ENCODE measurements at regions not wholly inside any gene's neighbourhood (a gene's known extent, or its start where the extent isn't known, plus 50 kb on each side); places are given as distances from the start of the nearest gene placed in this dataset.

DNA sequence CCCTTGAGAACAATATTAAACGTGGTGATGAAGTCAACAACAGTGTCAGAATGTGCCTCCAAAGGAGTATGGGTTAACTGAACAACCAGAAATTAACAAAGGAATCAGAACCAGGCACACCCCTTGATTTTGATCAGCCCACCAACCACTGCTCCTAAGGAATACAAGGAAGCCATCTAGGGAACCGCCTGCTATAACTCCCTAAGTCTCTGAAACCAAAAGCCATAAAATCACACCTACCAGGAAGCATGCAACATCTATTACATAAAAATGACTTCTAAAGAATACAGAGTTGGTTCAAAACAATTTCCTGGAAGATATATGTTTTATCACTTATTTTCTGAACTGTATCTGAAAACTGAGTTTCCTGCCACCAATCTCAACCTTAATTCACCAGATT, 360.0 kb downstream of the EPHA4 start:
- no peaks in the 10 kb centered on the region for H3K9me3 Mint-ChIP-seq
- no peak for TF ChIP-seq NFATC4 (CRISPR knock-in tag; IDR thresholded peaks at IDR 0.05)
- CTCF ChIA-PET = interaction anchor here (0.6 kb wide), 1 partner anchor 1525 kb away, joined by 3 read pairs; no protein-coding TSS in a partner anchor
- ATAC-seq (no peak), DNase-seq (ENCODE audit: low spot score) (no peak)
- POLR2A ChIA-PET = no interaction called here
- H3K27ac Mint-ChIP-seq = no peak overlapping the region
- H3K4me1 Mint-ChIP-seq = peaks cover 11% of the 10 kb centered on the region
- H3K4me3 Mint-ChIP-seq = no peak overlapping the region
- no peaks in the 10 kb centered on the region for H3K27me3 Mint-ChIP-seq (ENCODE audit: low read depth)
- H3K36me3 Mint-ChIP-seq = no peaks in the 10 kb centered on the region

- POLR2A ChIA-PET = no interaction called here
These were observed 356.6 kb downstream of the EPHA4 start for GRCh38 chr2:221215487-221215886.

GRCh38 chr2:221216636-221217035, 355.5 kb downstream of the EPHA4 start:
- no peak for ATAC-seq
- Mint-ChIP-seq H3K4me1 (peaks cover 11% of the 10 kb centered on the region), H3K36me3 (peaks cover 10% of the 10 kb centered on the region; the same call in 1 of the 2 replicates), H3K27ac (no peak overlapping the region), H3K27me3 (ENCODE audit: low read depth) (no peaks in the 10 kb centered on the region), H3K4me3 (no peak overlapping the region), H3K9me3 (peaks cover 13% of the 10 kb centered on the region)
- POLR2A ChIA-PET = no interaction called here
- no peak for DNase-seq (ENCODE audit: low spot score)
- CTCF ChIA-PET = no interaction called here
- TF ChIP-seq FOXK1 (CRISPR knock-in tag; IDR thresholded peaks at IDR 0.05) (no peak), ZNF281 (CRISPR knock-in tag; IDR thresholded peaks at IDR 0.05) (no peak), GRHL2 (CRISPR knock-in tag; IDR thresholded peaks at IDR 0.05; ENCODE audit: insufficient replicate concordance, severe bottlenecking) (no peak), NFE2L1 (CRISPR knock-in tag; IDR thresholded peaks at IDR 0.05) (no peak), STAT6 (CRISPR knock-in tag; conservative IDR thresholded peaks at IDR 0.05; ENCODE audit: low read depth) (no peak), ATF6 (CRISPR knock-in tag; IDR thresholded peaks at IDR 0.05) (no peak), CREB1 (CRISPR knock-in tag; IDR thresholded peaks at IDR 0.05) (no peak), EMX1 (CRISPR knock-in tag; IDR thresholded peaks at IDR 0.05) (no peak), ZNF416 (CRISPR knock-in tag; IDR thresholded peaks at IDR 0.05) (no peak), ZNF121 (CRISPR knock-in tag; IDR thresholded peaks at IDR 0.05) (no peak), NR3C1 (CRISPR knock-in tag; conservative IDR thresholded peaks at IDR 0.05; ENCODE audit: low read depth) (no peak), ZNF263 (CRISPR knock-in tag; IDR thresholded peaks at IDR 0.05; ENCODE audit: low read depth) (no peak)
- TF ChIP-seq, protein P1, sequence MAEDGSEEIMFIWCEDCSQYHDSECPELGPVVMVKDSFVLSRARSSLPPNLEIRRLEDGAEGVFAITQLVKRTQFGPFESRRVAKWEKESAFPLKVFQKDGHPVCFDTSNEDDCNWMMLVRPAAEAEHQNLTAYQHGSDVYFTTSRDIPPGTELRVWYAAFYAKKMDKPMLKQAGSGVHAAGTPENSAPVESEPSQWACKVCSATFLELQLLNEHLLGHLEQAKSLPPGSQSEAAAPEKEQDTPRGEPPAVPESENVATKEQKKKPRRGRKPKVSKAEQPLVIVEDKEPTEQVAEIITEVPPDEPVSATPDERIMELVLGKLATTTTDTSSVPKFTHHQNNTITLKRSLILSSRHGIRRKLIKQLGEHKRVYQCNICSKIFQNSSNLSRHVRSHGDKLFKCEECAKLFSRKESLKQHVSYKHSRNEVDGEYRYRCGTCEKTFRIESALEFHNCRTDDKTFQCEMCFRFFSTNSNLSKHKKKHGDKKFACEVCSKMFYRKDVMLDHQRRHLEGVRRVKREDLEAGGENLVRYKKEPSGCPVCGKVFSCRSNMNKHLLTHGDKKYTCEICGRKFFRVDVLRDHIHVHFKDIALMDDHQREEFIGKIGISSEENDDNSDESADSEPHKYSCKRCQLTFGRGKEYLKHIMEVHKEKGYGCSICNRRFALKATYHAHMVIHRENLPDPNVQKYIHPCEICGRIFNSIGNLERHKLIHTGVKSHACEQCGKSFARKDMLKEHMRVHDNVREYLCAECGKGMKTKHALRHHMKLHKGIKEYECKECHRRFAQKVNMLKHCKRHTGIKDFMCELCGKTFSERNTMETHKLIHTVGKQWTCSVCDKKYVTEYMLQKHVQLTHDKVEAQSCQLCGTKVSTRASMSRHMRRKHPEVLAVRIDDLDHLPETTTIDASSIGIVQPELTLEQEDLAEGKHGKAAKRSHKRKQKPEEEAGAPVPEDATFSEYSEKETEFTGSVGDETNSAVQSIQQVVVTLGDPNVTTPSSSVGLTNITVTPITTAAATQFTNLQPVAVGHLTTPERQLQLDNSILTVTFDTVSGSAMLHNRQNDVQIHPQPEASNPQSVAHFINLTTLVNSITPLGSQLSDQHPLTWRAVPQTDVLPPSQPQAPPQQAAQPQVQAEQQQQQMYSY (CRISPR knock-in tag; IDR thresholded peaks at IDR 0.05) = no peak

More at GRCh38 chr2:221215487-221215886, 356.6 kb downstream of the EPHA4 start:
- TF ChIP-seq HMGA2 (CRISPR knock-in tag; IDR thresholded peaks at IDR 0.05) = 0 out of 2 replicates have a peak, but pooled peaks have one; percentile 18
- no peak for TF ChIP-seq PREB (CRISPR knock-in tag; IDR thresholded peaks at IDR 0.05; ENCODE audit: borderline replicate concordance)
- CTCF ChIA-PET = no interaction called here
- no peaks in the 10 kb centered on the region for H3K27me3 Mint-ChIP-seq (ENCODE audit: low read depth)
- ATAC-seq (no peak), DNase-seq (ENCODE audit: low spot score) (no peak)
- H3K4me1 Mint-ChIP-seq = peaks cover 11% of the 10 kb centered on the region
- peaks cover 4% of the 10 kb centered on the region; the same call in 1 of the 2 replicates for H3K36me3 Mint-ChIP-seq
- no peak overlapping the region for H3K27ac Mint-ChIP-seq
- no peak overlapping the region for H3K4me3 Mint-ChIP-seq
- peaks cover 6% of the 10 kb centered on the region for H3K9me3 Mint-ChIP-seq

Data from WTC11 (cell line).